Anterior cingulate cortex (tissue), 58 donors: ENCODE measurements at regions not wholly inside any gene's neighbourhood (a gene's known extent, or its start where the extent isn't known, plus 50 kb on each side); places are given as distances from the start of the nearest gene placed in this dataset.

Experiments
- DNase-seq, 58 donors: peaks; one replicate each; lab custom pipeline; 2025; lab: John Stamatoyannopoulos, UW

DNA sequence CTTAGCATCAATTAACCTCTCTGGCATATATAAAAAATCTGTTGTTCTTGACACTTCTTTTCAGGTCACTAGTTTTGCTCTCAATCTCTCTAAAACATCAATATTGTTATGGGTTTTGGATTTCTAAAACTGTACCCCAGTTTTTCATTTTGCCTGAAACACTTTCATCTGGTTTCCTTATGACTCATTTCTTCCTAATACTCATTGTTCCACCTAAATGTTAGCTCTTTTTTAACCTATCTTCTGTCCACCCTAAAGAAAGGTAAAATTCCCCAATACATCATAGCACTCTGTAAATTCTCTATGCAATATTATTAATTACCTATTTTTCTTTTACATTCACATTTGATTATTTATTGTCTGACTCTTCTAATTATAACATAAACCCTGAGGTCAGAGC is 575.5 kb upstream of the NDST4 start:
- no peak for DNase-seq

- DNase-seq = no peak
Measured at GRCh38 chr4:115687052-115687755, 573.8 kb upstream of the NDST4 start.

GRCh38 chr4:115678425-115678941 is 565.1 kb upstream of the NDST4 start:
- no peak for DNase-seq

- DNase-seq = no peak
Measured at GRCh38 chr4:115675719-115676118, 562.3 kb upstream of the NDST4 start.

GRCh38 chr4:115674485-115674884 is 561.1 kb upstream of the NDST4 start:
- no peak for DNase-seq

- DNase-seq = no peak
Measured at GRCh38 chr4:115671581-115671980, 558.2 kb upstream of the NDST4 start.

DNA sequence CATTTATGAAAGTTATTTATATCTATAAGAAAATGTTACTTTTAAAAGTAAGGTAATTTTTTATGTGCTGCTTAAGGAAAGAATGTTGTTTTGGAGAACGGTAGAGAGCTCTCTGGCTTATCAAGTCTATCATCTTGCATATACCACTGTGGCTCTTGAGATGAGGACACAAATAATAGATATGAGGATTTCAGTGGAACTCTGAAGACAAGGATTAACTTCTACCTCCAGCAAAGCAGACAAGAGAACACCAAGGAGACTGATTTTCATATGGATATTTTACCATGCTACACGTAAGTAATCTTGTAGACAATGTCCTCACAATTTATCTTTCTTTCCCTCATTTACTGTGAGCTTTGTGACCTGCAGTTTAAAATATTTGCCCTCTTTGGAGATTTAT is 557.5 kb upstream of the NDST4 start:
- no peak for DNase-seq

DNA sequence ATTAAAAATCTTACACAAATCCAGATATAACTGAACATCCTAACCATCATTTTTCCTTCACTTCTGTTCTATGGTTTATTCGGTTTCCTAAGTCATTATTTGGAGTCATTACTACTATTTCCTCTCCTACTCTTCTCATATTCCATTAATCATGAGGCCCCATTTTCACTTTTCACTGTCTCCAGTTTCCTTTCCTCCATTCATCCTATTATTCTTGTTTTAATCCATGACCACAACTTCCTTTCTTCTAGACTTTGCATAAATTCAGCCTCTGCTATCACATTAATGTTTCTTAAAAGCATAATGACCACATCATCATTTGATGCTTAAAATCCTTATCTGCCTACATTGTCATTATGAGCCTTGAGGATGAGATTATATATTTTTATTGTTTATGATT is 555.0 kb upstream of the NDST4 start:
- no peak for DNase-seq

GRCh38 chr4:115664285-115664684 is 550.9 kb upstream of the NDST4 start:
- DNase-seq = no peak

- DNase-seq = no peak
Measured at GRCh38 chr4:115660465-115660864, 547.0 kb upstream of the NDST4 start.

GRCh38 chr4:115657991-115658650 is 544.7 kb upstream of the NDST4 start:
- no peak for DNase-seq

- no peak for DNase-seq
Measured at GRCh38 chr4:115655626-115656025, 542.2 kb upstream of the NDST4 start.

DNA sequence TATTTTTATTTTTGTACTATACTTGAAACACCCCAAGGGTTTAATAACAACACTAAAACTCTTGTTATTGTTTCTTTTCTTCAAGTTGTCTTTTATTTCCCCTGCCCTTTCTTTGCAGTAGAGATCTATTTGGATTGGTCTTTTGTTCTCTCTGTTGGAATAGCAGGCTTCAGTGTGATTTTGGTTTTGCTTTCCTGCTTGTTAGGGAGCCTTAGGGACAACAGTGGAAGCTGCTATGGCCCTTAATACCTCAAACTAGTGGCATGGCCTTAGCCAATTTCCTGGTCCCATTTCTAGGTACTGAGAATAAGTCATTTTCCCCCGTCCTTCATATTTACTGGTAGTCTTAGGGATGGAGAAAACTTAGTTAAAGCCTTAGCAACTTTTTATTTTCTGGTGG is 535.4 kb upstream of the NDST4 start:
- no peak for DNase-seq

GRCh38 chr4:115629270-115629669 is 515.9 kb upstream of the NDST4 start:
- DNase-seq = no peak

DNA sequence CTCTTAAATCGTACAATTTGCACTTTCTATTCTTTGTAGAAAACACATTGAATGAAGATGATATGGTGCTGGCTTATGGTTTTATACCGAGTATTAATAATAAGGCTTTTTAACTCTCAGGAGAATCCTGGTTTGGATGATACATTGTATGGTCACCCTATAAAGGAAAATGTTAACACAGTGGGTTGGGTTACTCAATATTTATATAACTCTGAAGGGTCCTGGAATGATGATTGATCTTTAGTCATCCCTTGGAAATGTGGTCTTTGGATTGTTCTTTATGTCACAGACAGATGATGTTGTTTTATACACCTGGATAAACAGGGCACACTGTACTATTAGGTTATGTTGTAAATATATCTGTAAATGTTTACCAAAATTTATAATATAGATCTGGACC is 496.2 kb upstream of the NDST4 start:
- DNase-seq = no peak

DNA sequence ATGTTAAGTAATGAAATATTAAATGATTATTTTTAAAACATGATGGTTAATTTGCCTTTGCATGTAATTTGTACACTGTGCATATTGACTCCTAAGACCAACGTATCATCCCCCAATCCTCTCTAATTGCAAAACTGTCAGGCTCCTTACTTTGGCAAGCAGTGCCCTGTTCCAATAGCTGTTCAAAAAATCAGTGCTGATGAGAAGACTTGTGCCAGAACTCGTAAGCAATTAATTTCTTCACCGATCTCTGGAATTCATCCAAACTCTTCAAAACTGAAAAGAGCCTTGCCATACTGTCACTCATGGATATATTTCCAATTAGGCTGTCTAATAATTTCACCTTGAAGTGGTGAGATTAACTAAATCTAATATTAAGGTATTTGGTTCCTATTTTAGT is 493.9 kb upstream of the NDST4 start:
- DNase-seq = no peak

GRCh38 chr4:115596265-115597001 is 483.0 kb upstream of the NDST4 start:
- DNase-seq = no peak

- no peak for DNase-seq
Measured at GRCh38 chr4:115580901-115581300, 467.5 kb upstream of the NDST4 start.

DNA sequence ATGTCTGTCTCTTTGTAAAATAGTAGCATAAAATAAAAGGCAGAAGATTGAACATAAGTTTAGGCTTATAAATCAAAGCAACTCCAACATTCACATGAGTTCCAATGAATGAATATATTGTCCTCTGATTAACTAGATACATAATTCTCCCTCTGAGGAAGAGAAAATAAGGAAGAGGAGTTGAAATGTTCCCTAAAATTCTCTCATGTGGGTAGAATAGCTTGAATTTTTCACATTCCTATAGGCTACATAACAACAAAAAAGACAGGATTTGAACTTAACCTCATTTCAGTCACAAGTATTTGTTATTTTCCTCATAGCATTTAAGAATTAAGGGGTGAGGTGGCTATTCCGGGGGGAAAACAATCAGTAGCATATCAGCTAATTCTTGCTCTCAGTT is 462.4 kb upstream of the NDST4 start:
- no peak for DNase-seq

- DNase-seq = no peak
Measured at GRCh38 chr4:115562506-115562905, 449.1 kb upstream of the NDST4 start.

DNA sequence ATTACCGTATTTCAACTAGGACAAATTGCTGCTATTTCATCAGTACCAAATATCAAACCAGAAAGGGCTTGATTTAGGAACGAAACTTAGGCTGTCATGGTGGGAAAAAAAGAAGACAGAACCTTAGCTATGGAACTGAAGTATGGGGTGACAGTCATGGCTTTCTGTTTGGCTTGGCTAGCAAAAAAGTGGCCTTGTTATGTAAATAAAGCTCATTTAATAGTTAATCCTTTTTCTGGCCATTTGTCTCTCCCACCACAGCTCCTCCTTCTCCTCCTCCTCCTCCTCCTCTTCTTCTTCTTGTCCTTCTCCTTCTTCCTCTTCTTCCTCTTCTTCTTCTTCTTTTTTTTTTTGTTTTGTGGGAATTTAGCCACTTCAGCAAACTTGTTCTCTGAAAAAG is 434.7 kb upstream of the NDST4 start:
- DNase-seq = no peak

- DNase-seq = no peak
Measured at GRCh38 chr4:115537387-115537786, 424.0 kb upstream of the NDST4 start.
